SK-N-SH (cell line): ENCODE measurements at regions not wholly inside any gene's neighbourhood (a gene's known extent, or its start where the extent isn't known, plus 50 kb on each side); places are given as distances from the start of the nearest gene placed in this dataset.

Source experiments
- CTCF ChIA-PET: fragments of 300-600, 350-600 bp; formaldehyde crosslinking; extraction: SDS; loops from one replicate; lab custom pipeline; 2021; lab: Yijun Ruan, JAX
- POLR2A ChIA-PET: fragments of 350-600 bp; sonication (Branson Sonifier 250); formaldehyde crosslinking; extraction: SDS; loops from one replicate; lab custom pipeline; 2020; ENCODE audit warnings: antibody characterized with exemption, inconsistent platforms; lab: Yijun Ruan, JAX
- DNase-seq: peaks from one replicate; pipeline ENCODE4 v3.0.0; 2012
- H2AFZ ChIP-seq: fragments of 200-600 bp; sonication (generic); 2 replicates; pipeline ENCODE4 v1.8.1; 2016; ENCODE audit warnings: antibody characterized with exemption, mild to moderate bottlenecking, low read depth
- H3F3A ChIP-seq: fragments of 200-600 bp; sonication (generic); replicated peaks from 2 replicates; pipeline ENCODE3; 2016; ENCODE audit warnings: antibody characterized with exemption, mild to moderate bottlenecking; ENCODE audit not compliant: insufficient read depth
- H3K27ac ChIP-seq, 2 experiments: fragments of 200-500 bp in 1 of 2; fragments of 200-600 bp in 1 of 2; sonication (Bioruptor generic) in 1 of 2; sonication (generic), shearing (Covaris generic) in 1 of 2; 2 replicates each; pipeline versions ENCODE4 v1.5.1 to v1.6.1; 2014 to 2016; ENCODE audit warnings: low read depth in 2 of 2, inconsistent platforms in 1 of 2, low read length in 1 of 2, mild to moderate bottlenecking in 1 of 2, mixed read lengths in 1 of 2
- H3K27me3 ChIP-seq: fragments of 200-600 bp; sonication (generic), shearing (Covaris generic); 2 replicates; pipeline ENCODE4 v1.6.1; 2016; ENCODE audit warnings: mixed run types; ENCODE audit not compliant: insufficient read depth
- H3K36me3 ChIP-seq, 2 experiments: fragments of 200-500 bp in 1 of 2; fragments of 200-600 bp in 1 of 2; sonication (Bioruptor generic) in 1 of 2; sonication (generic) in 1 of 2; replicated peaks in 1 of 2; 2 replicates each; pipeline versions ENCODE3 to v1.5.1; 2014 to 2016; ENCODE audit warnings: low read length in 1 of 2, mild to moderate bottlenecking in 1 of 2; ENCODE audit not compliant: insufficient read depth in 2 of 2, control insufficient read depth in 1 of 2
- H3K4me1 ChIP-seq, 2 experiments: fragments of 200-500 bp in 1 of 2; fragments of 200-600 bp in 1 of 2; sonication (Bioruptor generic) in 1 of 2; sonication (generic), shearing (Covaris generic) in 1 of 2; 2 replicates each; pipeline versions ENCODE4 v1.5.1 to v1.6.1; 2014 to 2016; ENCODE audit warnings: low read depth in 1 of 2, low read length in 1 of 2, mixed run types in 1 of 2; ENCODE audit not compliant: insufficient read depth in 2 of 2, control insufficient read depth in 1 of 2
- H3K4me2 ChIP-seq: fragments of 200-600 bp; sonication (generic), shearing (Covaris generic); 2 replicates; pipeline ENCODE4 v1.6.1; 2017; ENCODE audit warnings: mixed run types
- H3K4me3 ChIP-seq, 2 experiments: fragments of 200-500 bp in 1 of 2; fragments of 200-600 bp in 1 of 2; sonication (Bioruptor generic) in 1 of 2; sonication (generic), shearing (Covaris generic) in 1 of 2; 2 replicates each; pipeline versions ENCODE4 v1.5.1 to v1.8.1; 2014 to 2016; ENCODE audit warnings: low read depth in 2 of 2, inconsistent platforms in 1 of 2, low read length in 1 of 2, mild to moderate bottlenecking in 1 of 2, mixed read lengths in 1 of 2, moderate library complexity in 1 of 2
- H3K79me2 ChIP-seq: fragments of 200-600 bp; sonication (generic); 2 replicates; pipeline ENCODE4 v1.8.1; 2017; ENCODE audit warnings: mild to moderate bottlenecking; ENCODE audit not compliant: insufficient read depth
- H3K9ac ChIP-seq: fragments of 200-600 bp; sonication (generic); 2 replicates; pipeline ENCODE4 v1.6.1; 2017; ENCODE audit warnings: mixed run types
- H3K9me2 ChIP-seq: fragments of 200-600 bp; sonication (generic); 2 replicates; pipeline ENCODE4 v1.6.1; 2017; ENCODE audit warnings: mixed run types
- H3K9me3 ChIP-seq: fragments of 200-600 bp; sonication (generic); 2 replicates; pipeline ENCODE4 v1.6.1; 2017; ENCODE audit warnings: mixed run types, mild to moderate bottlenecking, moderate library complexity
- H4K20me1 ChIP-seq: fragments of 200-600 bp; sonication (generic); 2 replicates; pipeline ENCODE4 v1.6.1; 2017; ENCODE audit warnings: mild to moderate bottlenecking, mixed run types; ENCODE audit not compliant: insufficient read depth
- CHD2 ChIP-seq: fragments of 150-350 bp; IDR thresholded peaks from 2 replicates; pipeline ENCODE4 v1.6.1; 2018; ENCODE audit warnings: low read length; ENCODE audit not compliant: partially characterized antibody
- EZH2phosphoT487 ChIP-seq: fragments of 200-600 bp; sonication (generic); IDR thresholded peaks from 2 replicates; pipeline ENCODE4 v1.6.1; 2017; ENCODE audit warnings: low read depth, mixed run types, mild to moderate bottlenecking, antibody characterized with exemption, moderate library complexity, borderline replicate concordance
- GABPA ChIP-seq: IDR thresholded peaks from 2 replicates; pipeline ENCODE4 v1.4.0; 2012; ENCODE audit warnings: low read depth, mild to moderate bottlenecking
- GATA2 ChIP-seq: sonication (generic); formaldehyde crosslinking; IDR thresholded peaks from 2 replicates; pipeline ENCODE4 v1.5.0; 2020; ENCODE audit warnings: mild to moderate bottlenecking, missing genetic modification reagents
- MXI1 ChIP-seq: IDR thresholded peaks from 2 replicates; pipeline ENCODE4 v1.6.1; 2012; ENCODE audit warnings: mild to moderate bottlenecking, low read depth, low read length, improper control_type of control experiment
- POLR2AphosphoS5 ChIP-seq: IDR thresholded peaks from 2 replicates; pipeline ENCODE4 v1.6.1; 2012; ENCODE audit warnings: low read depth, low read length
- RCOR1 ChIP-seq: fragments of 150-350 bp; IDR thresholded peaks from 2 replicates; pipeline ENCODE4 v1.6.1; 2017; ENCODE audit warnings: antibody characterized with exemption, low read length
- REST ChIP-seq: IDR thresholded peaks from 2 replicates; pipeline ENCODE4 v1.6.1; 2012; ENCODE audit warnings: mild to moderate bottlenecking, low read depth, low read length, moderate library complexity
- RFX5 ChIP-seq: IDR thresholded peaks from 2 replicates; pipeline ENCODE4 v1.6.1; 2012; ENCODE audit warnings: mild to moderate bottlenecking, improper control_type of control experiment, low read length
- SIN3A ChIP-seq: IDR thresholded peaks from 2 replicates; pipeline ENCODE4 v1.6.1; 2012; ENCODE audit warnings: low read depth, mild to moderate bottlenecking, low read length, moderate library complexity, borderline replicate concordance
- TEAD4 ChIP-seq: IDR thresholded peaks from 2 replicates; pipeline ENCODE4 v1.4.0; 2012; ENCODE audit warnings: mild to moderate bottlenecking, borderline replicate concordance; ENCODE audit not compliant: insufficient read depth
- YY1 ChIP-seq: IDR thresholded peaks from 2 replicates; pipeline ENCODE4 v1.4.0; 2012; ENCODE audit warnings: low read depth, mild to moderate bottlenecking
- ZBTB33 ChIP-seq: IDR thresholded peaks from 2 replicates; pipeline ENCODE4 v1.4.0; 2012; ENCODE audit warnings: low read depth, borderline replicate concordance
- WGBS: methylation state at CpG from one replicate; pipeline ENCODE4 v1.1.6; 2017; ENCODE audit warnings: low lambda C conversion rate; 5-methylcytosine and 5-hydroxymethylcytosine counted together

- Histone ChIP-seq H2AFZ (no peak overlapping the region), H3K4me3 (no peak overlapping the region), H3K9me3 (no peaks in the 10 kb centered on the region), H3K79me2 (no peaks in the 10 kb centered on the region), H3K4me1 (peaks cover 0 to 14% of the 10 kb centered on the region in 2 experiments; a peak in 1 of 4 replicates), H3K27ac (no peak overlapping the region), H3K9me2 (no peaks in the 10 kb centered on the region), H4K20me1 (no peaks in the 10 kb centered on the region), H3K9ac (no peak overlapping the region), H3K27me3 (no peaks in the 10 kb centered on the region), H3F3A (no peaks in the 10 kb centered on the region), H3K36me3 (no peaks in the 10 kb centered on the region), H3K4me2 (no peak overlapping the region)
- ChIA-PET CTCF (interaction anchor here (1.2 kb wide), 1 partner anchor 96 kb away, joined by 3 read pairs; no protein-coding TSS in a partner anchor), POLR2A (no interaction called here)
- no peak for DNase-seq
- TF ChIP-seq CHD2, result no peak
- no peak for TF ChIP-seq EZH2phosphoT487
- TF ChIP-seq MXI1, result no peak
- TF ChIP-seq GABPA, result no peak
- TF ChIP-seq SIN3A, result no peak
- 32% methylated on average over 9 of the region's 9 CpGs for WGBS
These were observed 166.3 kb downstream of the TBXT start for GRCh38 chr6:166001359-166001758.

GRCh38 chr6:165999279-165999678, 168.4 kb downstream of the TBXT start:
- no peaks in the 10 kb centered on the region for H3F3A ChIP-seq
- no peak overlapping the region for H3K4me2 ChIP-seq
- DNase-seq, result no peak
- ChIA-PET POLR2A (no interaction called here), CTCF (interaction anchor here (0.9 to 1.2 kb wide), 2 partner anchors 54 to 109 kb away, joined by 3 to 5 read pairs; no protein-coding TSS in a partner anchor)
- H3K27me3 ChIP-seq, result no peaks in the 10 kb centered on the region
- H3K27ac ChIP-seq, result no peak overlapping the region
- no peak overlapping the region for H3K4me3 ChIP-seq
- WGBS, result 68% methylated on average over 8 of the region's 8 CpGs
- no peak overlapping the region for H2AFZ ChIP-seq
- H3K79me2 ChIP-seq, result no peaks in the 10 kb centered on the region
- no peak overlapping the region for H3K9ac ChIP-seq
- H3K4me1 ChIP-seq, result no peaks in the 10 kb centered on the region; a peak in 1 of 4 replicates
- no peaks in the 10 kb centered on the region for H4K20me1 ChIP-seq
- no peaks in the 10 kb centered on the region for H3K36me3 ChIP-seq
- TF ChIP-seq YY1 (no peak), RFX5 (no peak), ZBTB33 (no peak), RCOR1 (no peak), REST (no peak), GATA2 (CRISPR knock-in tag) (no peak), TEAD4 (no peak), GABPA (no peak), SIN3A (no peak), POLR2AphosphoS5 (no peak)
- H3K9me2 ChIP-seq, result no peaks in the 10 kb centered on the region
- no peaks in the 10 kb centered on the region for H3K9me3 ChIP-seq
